MM.1S (cell line): ENCODE measurements at regions not wholly inside any gene's neighbourhood (a gene's known extent, or its start where the extent isn't known, plus 50 kb on each side); places are given as distances from the start of the nearest gene placed in this dataset.
"Not testable (repeated sequence)": the region's sequence is repeated elsewhere in the genome, so short reads cannot be mapped to it uniquely, and the experiment has no call there.

Experiments
- DNase-seq: peaks from one replicate; pipeline ENCODE4 v3.0.0-alpha.2; 2015
- H2AFZ ChIP-seq: fragments of 300-600 bp; sonication (generic); 2 replicates; pipeline ENCODE4 v1.6.0; 2016; ENCODE audit warnings: antibody characterized with exemption, low read length
- H3F3A ChIP-seq: fragments of 300-600 bp; sonication (generic); 2 replicates; pipeline ENCODE4 v1.6.1; 2016; ENCODE audit warnings: mild to moderate bottlenecking, antibody characterized with exemption, low read length, moderate library complexity, mixed read lengths; ENCODE audit not compliant: insufficient read depth
- H3K27ac ChIP-seq: fragments of 300-600 bp; sonication (generic); 2 replicates; pipeline ENCODE4 v1.5.1; 2016; ENCODE audit warnings: mild to moderate bottlenecking, low read length
- H3K27me3 ChIP-seq: fragments of 300-600 bp; sonication (generic); replicated peaks from 2 replicates; pipeline ENCODE4 v1.6.0; 2016; ENCODE audit warnings: low read length; ENCODE audit not compliant: insufficient read depth
- H3K36me3 ChIP-seq: fragments of 300-600 bp; sonication (generic); replicated peaks from 2 replicates; pipeline ENCODE4 v1.6.1; 2016; ENCODE audit warnings: mild to moderate bottlenecking, low read length, mixed read lengths; ENCODE audit not compliant: insufficient read depth
- H3K4me1 ChIP-seq: fragments of 300-600 bp; sonication (generic); 2 replicates; pipeline ENCODE4 v1.6.1; 2016; ENCODE audit warnings: low read length, mixed read lengths
- H3K4me2 ChIP-seq: fragments of 300-600 bp; sonication (generic); 2 replicates; pipeline ENCODE4 v1.6.0; 2016; ENCODE audit warnings: low read depth, low read length
- H3K4me3 ChIP-seq: fragments of 300-600 bp; sonication (generic); 2 replicates; pipeline ENCODE4 v1.5.1; 2016; ENCODE audit warnings: low read length, mixed read lengths
- H3K79me2 ChIP-seq: fragments of 300-600 bp; sonication (generic); 2 replicates; pipeline ENCODE4 v1.6.1; 2016; ENCODE audit warnings: mixed run types, low read length, mixed read lengths
- H3K9ac ChIP-seq: fragments of 300-600 bp; sonication (generic); 2 replicates; pipeline ENCODE4 v1.6.1; 2016; ENCODE audit warnings: low read length, mixed read lengths
- H3K9me2 ChIP-seq: fragments of 300-600 bp; sonication (generic); replicated peaks from 2 replicates; pipeline ENCODE4 v1.6.1; 2016; ENCODE audit warnings: mild to moderate bottlenecking, low read length, mixed read lengths; ENCODE audit not compliant: insufficient read depth
- H3K9me3 ChIP-seq: fragments of 300-600 bp; sonication (generic); replicated peaks from 2 replicates; pipeline ENCODE4 v1.6.1; 2016; ENCODE audit warnings: mild to moderate bottlenecking, low read length, mixed read lengths; ENCODE audit not compliant: insufficient read depth
- H4K20me1 ChIP-seq: fragments of 300-600 bp; sonication (generic); 2 replicates; pipeline ENCODE4 v1.6.1; 2016; ENCODE audit warnings: mild to moderate bottlenecking, low read length, moderate library complexity, mixed read lengths; ENCODE audit not compliant: insufficient read depth

DNA sequence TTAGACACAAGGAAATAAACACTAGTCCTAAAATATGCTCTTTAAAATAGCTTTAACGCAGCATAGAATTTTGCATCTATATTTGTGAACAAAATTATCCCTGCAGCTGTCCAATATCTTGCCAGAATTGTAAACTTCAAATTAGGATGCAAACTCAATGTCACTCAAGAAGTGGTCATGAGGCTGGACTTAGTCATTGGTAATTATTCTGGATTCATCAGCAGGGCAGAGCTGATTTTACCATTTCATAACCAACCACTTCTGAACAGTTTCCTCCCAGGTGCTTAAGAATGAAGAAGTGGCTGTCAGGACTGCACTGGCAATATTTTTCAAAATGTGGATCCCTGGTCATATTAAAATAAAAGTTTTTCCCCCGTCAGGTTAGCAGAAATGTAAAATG is 219.5 kb downstream of the SPATA31A6 start:
- DNase-seq, H3K9me2 ChIP-seq, H4K20me1 ChIP-seq, H3K36me3 ChIP-seq, H3K4me1 ChIP-seq, H3K79me2 ChIP-seq, H3F3A ChIP-seq, H3K4me2 ChIP-seq, H3K9ac ChIP-seq, H3K9me3 ChIP-seq, H3K4me3 ChIP-seq, H3K27ac ChIP-seq, H3K27me3 ChIP-seq, H2AFZ ChIP-seq: not testable (repeated sequence)

- H3K27ac ChIP-seq, DNase-seq, H3K4me1 ChIP-seq, H4K20me1 ChIP-seq, H2AFZ ChIP-seq, H3K9me3 ChIP-seq, H3K79me2 ChIP-seq, H3F3A ChIP-seq, H3K9me2 ChIP-seq, H3K36me3 ChIP-seq, H3K9ac ChIP-seq, H3K27me3 ChIP-seq, H3K4me3 ChIP-seq, H3K4me2 ChIP-seq: not testable (repeated sequence)
These were observed 226.1 kb downstream of the SPATA31A6 start for GRCh38 chr9:42409581-42409980.

GRCh38 chr9:42412354-42412753 is 228.9 kb downstream of the SPATA31A6 start:
- H3K27ac ChIP-seq, H3K9ac ChIP-seq, H3K9me2 ChIP-seq, H3F3A ChIP-seq, H3K79me2 ChIP-seq, H3K36me3 ChIP-seq, H4K20me1 ChIP-seq, DNase-seq, H3K4me2 ChIP-seq, H3K4me1 ChIP-seq, H3K27me3 ChIP-seq, H3K9me3 ChIP-seq, H2AFZ ChIP-seq, H3K4me3 ChIP-seq: not testable (repeated sequence)

GRCh38 chr9:42414865-42415264 is 231.4 kb downstream of the SPATA31A6 start:
- not testable (repeated sequence) for H3K27ac ChIP-seq, H3K9ac ChIP-seq, H4K20me1 ChIP-seq, H2AFZ ChIP-seq, H3K4me2 ChIP-seq, DNase-seq, H3K9me3 ChIP-seq, H3K27me3 ChIP-seq, H3K79me2 ChIP-seq, H3K4me1 ChIP-seq, H3F3A ChIP-seq, H3K36me3 ChIP-seq, H3K4me3 ChIP-seq, H3K9me2 ChIP-seq

DNA sequence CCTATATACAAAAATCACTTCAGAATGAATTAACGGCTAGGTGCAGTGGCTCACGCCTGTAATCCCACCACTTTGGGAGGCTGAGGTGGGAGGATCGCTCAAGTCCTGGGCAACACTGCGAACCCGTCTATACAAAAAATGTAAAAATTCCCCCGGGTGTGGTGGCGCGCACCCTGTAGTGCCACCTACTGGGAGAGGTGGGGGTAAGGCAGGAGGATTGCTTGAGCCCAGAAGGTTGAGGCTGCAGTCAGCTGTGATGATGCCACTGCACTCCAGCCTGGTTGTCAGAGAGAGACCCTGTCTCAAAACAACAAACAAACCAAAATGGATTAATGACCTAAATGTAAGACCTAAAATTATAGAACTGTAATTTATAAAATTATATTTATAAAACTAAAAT is 236.2 kb downstream of the SPATA31A6 start:
- H3K4me1 ChIP-seq, H3K9ac ChIP-seq, H4K20me1 ChIP-seq, H3K9me3 ChIP-seq, H3F3A ChIP-seq, H3K79me2 ChIP-seq, H2AFZ ChIP-seq, H3K27ac ChIP-seq, H3K9me2 ChIP-seq, H3K36me3 ChIP-seq, H3K27me3 ChIP-seq, H3K4me2 ChIP-seq, H3K4me3 ChIP-seq, DNase-seq: not testable (repeated sequence)

GRCh38 chr9:42420324-42420723 is 236.9 kb downstream of the SPATA31A6 start:
- H3K9me2 ChIP-seq, DNase-seq, H3F3A ChIP-seq, H3K36me3 ChIP-seq, H3K9me3 ChIP-seq, H2AFZ ChIP-seq, H3K27ac ChIP-seq, H3K4me2 ChIP-seq, H4K20me1 ChIP-seq, H3K4me3 ChIP-seq, H3K9ac ChIP-seq, H3K79me2 ChIP-seq, H3K27me3 ChIP-seq, H3K4me1 ChIP-seq: not testable (repeated sequence)

GRCh38 chr9:42421630-42422029 is 238.2 kb downstream of the SPATA31A6 start:
- not testable (repeated sequence) for H3K9me2 ChIP-seq, H3K27ac ChIP-seq, H3K4me3 ChIP-seq, H3K36me3 ChIP-seq, H3K9me3 ChIP-seq, H3K79me2 ChIP-seq, DNase-seq, H3K4me1 ChIP-seq, H2AFZ ChIP-seq, H4K20me1 ChIP-seq, H3K27me3 ChIP-seq, H3K9ac ChIP-seq, H3K4me2 ChIP-seq, H3F3A ChIP-seq

GRCh38 chr9:42430674-42431615 is 247.5 kb downstream of the SPATA31A6 start:
- not testable (repeated sequence) for H3K4me1 ChIP-seq, H3K79me2 ChIP-seq, H3K27ac ChIP-seq, H3K4me2 ChIP-seq, H3K27me3 ChIP-seq, H3F3A ChIP-seq, H3K9me3 ChIP-seq, DNase-seq, H3K4me3 ChIP-seq, H3K9ac ChIP-seq, H3K9me2 ChIP-seq, H2AFZ ChIP-seq, H3K36me3 ChIP-seq, H4K20me1 ChIP-seq
